ENCODE measurements at regions not wholly inside any gene's neighbourhood (a gene's known extent, or its start where the extent isn't known, plus 50 kb on each side); places are given as distances from the start of the nearest gene placed in this dataset.
A peak's percentile ranks its signal among the peaks of the same experiment; 100 is the strongest.

GRCh38 chr2:59969161-59969560, 584.3 kb downstream of the BCL11A start:
- DNase-seq (ENCODE audit: low read depth in 6 of 9, low spot score in 9 of 9): no peak
- WGBS: 96% methylated on average over 5 of the region's 5 CpGs
- Histone ChIP-seq H3K4me1 (ENCODE audit: control insufficient read depth in 2 of 2, insufficient read depth in 2 of 2, low read length in 2 of 2) (peaks cover 2 to 8% of the 10 kb centered on the region in 2 donors), H3K27me3 (ENCODE audit: control insufficient read depth in 2 of 2, insufficient read depth in 1 of 2, low read length in 1 of 2) (no peaks in the 10 kb centered on the region), H3K4me3 (ENCODE audit: low read length in 2 of 2) (no peak overlapping the region), H3K27ac (ENCODE audit: low read depth in 1 of 2, low read length in 1 of 2) (no peak overlapping the region), H3K36me3 (ENCODE audit: control insufficient read depth in 2 of 2, insufficient read depth in 2 of 2, low read length in 1 of 2) (no peaks in the 10 kb centered on the region), H3K9me3 (ENCODE audit: control insufficient read depth in 2 of 2, insufficient read depth in 1 of 2, low read length in 1 of 2) (no peaks in the 10 kb centered on the region)

- H3K4me1 ChIP-seq (ENCODE audit: control insufficient read depth in 2 of 2, insufficient read depth in 2 of 2, low read length in 2 of 2): peaks cover 0 to 3% of the 10 kb centered on the region in 2 donors
- no peaks in the 10 kb centered on the region for H3K36me3 ChIP-seq (ENCODE audit: control insufficient read depth in 2 of 2, insufficient read depth in 2 of 2, low read length in 1 of 2)
- no peaks in the 10 kb centered on the region for H3K9me3 ChIP-seq (ENCODE audit: control insufficient read depth in 2 of 2, insufficient read depth in 1 of 2, low read length in 1 of 2)
- H3K27me3 ChIP-seq (ENCODE audit: control insufficient read depth in 2 of 2, insufficient read depth in 1 of 2, low read length in 1 of 2): no peaks in the 10 kb centered on the region
- no peak overlapping the region for H3K27ac ChIP-seq (ENCODE audit: low read depth in 1 of 2, low read length in 1 of 2)
- no peak overlapping the region for H3K4me3 ChIP-seq (ENCODE audit: low read length in 2 of 2)
- no peak for DNase-seq (ENCODE audit: low read depth in 6 of 9, low spot score in 9 of 9)
- 84% methylated on average over 1 of the region's 1 CpG for WGBS
Measured at GRCh38 chr2:59968441-59968840, 585.0 kb downstream of the BCL11A start.

- Histone ChIP-seq H3K27me3 (ENCODE audit: control insufficient read depth in 2 of 2, insufficient read depth in 1 of 2, low read length in 1 of 2) (no peaks in the 10 kb centered on the region), H3K36me3 (ENCODE audit: control insufficient read depth in 2 of 2, insufficient read depth in 2 of 2, low read length in 1 of 2) (no peaks in the 10 kb centered on the region), H3K4me1 (ENCODE audit: control insufficient read depth in 2 of 2, insufficient read depth in 2 of 2, low read length in 2 of 2) (no peaks in the 10 kb centered on the region), H3K9me3 (ENCODE audit: control insufficient read depth in 2 of 2, insufficient read depth in 1 of 2, low read length in 1 of 2) (no peaks in the 10 kb centered on the region), H3K27ac (ENCODE audit: low read depth in 1 of 2, low read length in 1 of 2) (no peak overlapping the region), H3K4me3 (ENCODE audit: low read length in 2 of 2) (no peak overlapping the region)
- no peak for DNase-seq (ENCODE audit: low read depth in 6 of 9, low spot score in 9 of 9)
- over 99% methylated on average over 3 of the region's 3 CpGs for WGBS
Measured at GRCh38 chr2:59967691-59968090, 585.8 kb downstream of the BCL11A start.

- Histone ChIP-seq H3K36me3 (ENCODE audit: control insufficient read depth in 2 of 2, insufficient read depth in 2 of 2, low read length in 1 of 2) (no peaks in the 10 kb centered on the region), H3K27ac (ENCODE audit: low read depth in 1 of 2, low read length in 1 of 2) (no peak overlapping the region), H3K4me1 (ENCODE audit: control insufficient read depth in 2 of 2, insufficient read depth in 2 of 2, low read length in 2 of 2) (no peaks in the 10 kb centered on the region), H3K27me3 (ENCODE audit: control insufficient read depth in 2 of 2, insufficient read depth in 1 of 2, low read length in 1 of 2) (no peaks in the 10 kb centered on the region), H3K9me3 (ENCODE audit: control insufficient read depth in 2 of 2, insufficient read depth in 1 of 2, low read length in 1 of 2) (no peaks in the 10 kb centered on the region), H3K4me3 (ENCODE audit: low read length in 2 of 2) (no peak overlapping the region)
- no peak for DNase-seq (ENCODE audit: low read depth in 6 of 9, low spot score in 9 of 9)
Measured at GRCh38 chr2:59963157-59963556, 590.3 kb downstream of the BCL11A start.

- WGBS: 94% methylated on average over 2 of the region's 2 CpGs
- H3K36me3 ChIP-seq (ENCODE audit: control insufficient read depth in 2 of 2, insufficient read depth in 2 of 2, low read length in 1 of 2): no peaks in the 10 kb centered on the region
- no peaks in the 10 kb centered on the region for H3K4me1 ChIP-seq (ENCODE audit: control insufficient read depth in 2 of 2, insufficient read depth in 2 of 2, low read length in 2 of 2)
- no peak overlapping the region for H3K27ac ChIP-seq (ENCODE audit: low read depth in 1 of 2, low read length in 1 of 2)
- DNase-seq (ENCODE audit: low read depth in 6 of 9, low spot score in 9 of 9): no peak
- no peaks in the 10 kb centered on the region for H3K27me3 ChIP-seq (ENCODE audit: control insufficient read depth in 2 of 2, insufficient read depth in 1 of 2, low read length in 1 of 2)
- no peak overlapping the region for H3K4me3 ChIP-seq (ENCODE audit: low read length in 2 of 2)
- H3K9me3 ChIP-seq (ENCODE audit: control insufficient read depth in 2 of 2, insufficient read depth in 1 of 2, low read length in 1 of 2): no peaks in the 10 kb centered on the region
Measured at GRCh38 chr2:59961746-59962145, 591.7 kb downstream of the BCL11A start.

- WGBS: 91% methylated on average over 3 of the region's 3 CpGs
- DNase-seq (ENCODE audit: low read depth in 6 of 9, low spot score in 9 of 9): no peak
- no peaks in the 10 kb centered on the region for H3K4me1 ChIP-seq (ENCODE audit: control insufficient read depth in 2 of 2, insufficient read depth in 2 of 2, low read length in 2 of 2)
- no peaks in the 10 kb centered on the region for H3K36me3 ChIP-seq (ENCODE audit: control insufficient read depth in 2 of 2, insufficient read depth in 2 of 2, low read length in 1 of 2)
- H3K27ac ChIP-seq (ENCODE audit: low read depth in 1 of 2, low read length in 1 of 2): no peak overlapping the region
- H3K4me3 ChIP-seq (ENCODE audit: low read length in 2 of 2): no peak overlapping the region
- H3K9me3 ChIP-seq (ENCODE audit: control insufficient read depth in 2 of 2, insufficient read depth in 1 of 2, low read length in 1 of 2): no peaks in the 10 kb centered on the region
- no peaks in the 10 kb centered on the region for H3K27me3 ChIP-seq (ENCODE audit: control insufficient read depth in 2 of 2, insufficient read depth in 1 of 2, low read length in 1 of 2)
Measured at GRCh38 chr2:59959944-59960343, 593.5 kb downstream of the BCL11A start.

- Histone ChIP-seq H3K27ac (ENCODE audit: low read depth in 1 of 2, low read length in 1 of 2) (no peak overlapping the region), H3K4me1 (ENCODE audit: control insufficient read depth in 2 of 2, insufficient read depth in 2 of 2, low read length in 2 of 2) (peaks cover 0 to 2% of the 10 kb centered on the region in 2 donors), H3K4me3 (ENCODE audit: low read length in 2 of 2) (no peak overlapping the region), H3K27me3 (ENCODE audit: control insufficient read depth in 2 of 2, insufficient read depth in 1 of 2, low read length in 1 of 2) (no peaks in the 10 kb centered on the region), H3K36me3 (ENCODE audit: control insufficient read depth in 2 of 2, insufficient read depth in 2 of 2, low read length in 1 of 2) (peaks cover 0 to 2% of the 10 kb centered on the region in 2 donors), H3K9me3 (ENCODE audit: control insufficient read depth in 2 of 2, insufficient read depth in 1 of 2, low read length in 1 of 2) (no peaks in the 10 kb centered on the region)
- DNase-seq (ENCODE audit: low read depth in 6 of 9, low spot score in 9 of 9): no peak
- WGBS: 100% methylated on average over 1 of the region's 1 CpG
Measured at GRCh38 chr2:59957504-59957903, 596.0 kb downstream of the BCL11A start.

- DNase-seq (ENCODE audit: low read depth in 6 of 9, low spot score in 9 of 9): no peak
- no peaks in the 10 kb centered on the region for H3K9me3 ChIP-seq (ENCODE audit: control insufficient read depth in 2 of 2, insufficient read depth in 1 of 2, low read length in 1 of 2)
- H3K27me3 ChIP-seq (ENCODE audit: control insufficient read depth in 2 of 2, insufficient read depth in 1 of 2, low read length in 1 of 2): no peaks in the 10 kb centered on the region
- 43% methylated on average over 4 of the region's 4 CpGs for WGBS
- H3K4me3 ChIP-seq (ENCODE audit: low read length in 2 of 2): no peak overlapping the region
- H3K27ac ChIP-seq (ENCODE audit: low read depth in 1 of 2, low read length in 1 of 2): no peak overlapping the region
- H3K4me1 ChIP-seq (ENCODE audit: control insufficient read depth in 2 of 2, insufficient read depth in 2 of 2, low read length in 2 of 2): peaks cover 3 to 6% of the 10 kb centered on the region in 2 donors
- H3K36me3 ChIP-seq (ENCODE audit: control insufficient read depth in 2 of 2, insufficient read depth in 2 of 2, low read length in 1 of 2): peaks cover 0 to 2% of the 10 kb centered on the region in 2 donors
Measured at GRCh38 chr2:59956981-59957380, 596.5 kb downstream of the BCL11A start.

- H3K27me3 ChIP-seq (ENCODE audit: control insufficient read depth in 2 of 2, insufficient read depth in 1 of 2, low read length in 1 of 2): no peaks in the 10 kb centered on the region
- no peak overlapping the region for H3K4me3 ChIP-seq (ENCODE audit: low read length in 2 of 2)
- WGBS: 73% methylated on average over 10 of the region's 10 CpGs
- no peaks in the 10 kb centered on the region for H3K36me3 ChIP-seq (ENCODE audit: control insufficient read depth in 2 of 2, insufficient read depth in 2 of 2, low read length in 1 of 2)
- H3K27ac ChIP-seq (ENCODE audit: low read depth in 1 of 2, low read length in 1 of 2): no peak overlapping the region
- no peaks in the 10 kb centered on the region for H3K9me3 ChIP-seq (ENCODE audit: control insufficient read depth in 2 of 2, insufficient read depth in 1 of 2, low read length in 1 of 2)
- peak in 5 of 9 donors; percentile 16 to 58 (median 36) for DNase-seq (ENCODE audit: low read depth in 6 of 9, low spot score in 9 of 9)
- peaks cover 17 to 39% of the 10 kb centered on the region in 2 donors for H3K4me1 ChIP-seq (ENCODE audit: control insufficient read depth in 2 of 2, insufficient read depth in 2 of 2, low read length in 2 of 2)
Measured at GRCh38 chr2:59947917-59948541, 605.4 kb downstream of the BCL11A start.
